ENCODE measurements at regions not wholly inside any gene's neighbourhood (a gene's known extent, or its start where the extent isn't known, plus 50 kb on each side); places are given as distances from the start of the nearest gene placed in this dataset.

DNA sequence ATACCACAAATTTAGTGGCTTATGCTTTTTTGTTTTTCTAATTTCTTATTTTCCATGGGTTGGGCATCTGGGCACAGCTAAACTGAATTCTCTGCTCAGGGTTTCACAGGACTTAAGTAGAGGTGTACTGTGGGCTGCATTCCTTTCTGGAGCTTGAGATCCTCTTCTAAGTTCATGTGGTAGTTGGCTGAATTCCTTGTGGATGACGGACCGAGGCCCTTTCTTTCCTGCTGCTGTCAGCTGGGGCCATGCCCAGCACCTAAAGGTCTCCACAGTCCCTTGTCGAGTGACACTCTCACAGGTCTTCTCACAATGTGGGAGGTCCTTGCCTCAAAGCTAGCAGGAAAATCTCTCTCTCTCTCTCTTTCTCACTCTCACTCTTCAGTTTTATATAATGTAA lies 433.5 kb upstream of the LRATD1 start:
- no peak for TF ChIP-seq GATA2 (IDR thresholded peaks at IDR 0.05; ENCODE audit: low read depth, low read length)
- no peak for TF ChIP-seq GATA3 (IDR thresholded peaks at IDR 0.05; ENCODE audit: low read depth, low read length)

DNA sequence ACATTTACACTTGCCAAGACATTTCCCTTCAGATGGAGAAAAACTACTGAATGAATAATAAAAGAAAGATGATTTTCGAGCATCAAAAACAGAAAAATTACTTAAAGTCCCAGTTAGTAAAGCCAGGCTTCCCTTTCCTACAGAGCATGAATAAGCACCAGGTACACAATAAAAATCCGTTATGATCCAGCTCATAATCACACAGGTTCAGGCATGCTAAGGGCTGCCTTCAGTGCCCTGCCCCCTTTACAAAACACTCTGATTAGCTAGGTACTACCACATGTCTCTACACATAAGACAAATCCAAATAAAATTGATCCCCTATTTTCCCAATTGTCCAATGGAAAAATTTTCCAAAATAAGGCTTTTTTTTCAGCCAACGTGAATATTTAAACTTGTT lies 413.2 kb upstream of the LRATD1 start:
- no peak for TF ChIP-seq GATA3 (IDR thresholded peaks at IDR 0.05; ENCODE audit: low read depth, low read length)
- no peak for TF ChIP-seq GATA2 (IDR thresholded peaks at IDR 0.05; ENCODE audit: low read depth, low read length)

DNA sequence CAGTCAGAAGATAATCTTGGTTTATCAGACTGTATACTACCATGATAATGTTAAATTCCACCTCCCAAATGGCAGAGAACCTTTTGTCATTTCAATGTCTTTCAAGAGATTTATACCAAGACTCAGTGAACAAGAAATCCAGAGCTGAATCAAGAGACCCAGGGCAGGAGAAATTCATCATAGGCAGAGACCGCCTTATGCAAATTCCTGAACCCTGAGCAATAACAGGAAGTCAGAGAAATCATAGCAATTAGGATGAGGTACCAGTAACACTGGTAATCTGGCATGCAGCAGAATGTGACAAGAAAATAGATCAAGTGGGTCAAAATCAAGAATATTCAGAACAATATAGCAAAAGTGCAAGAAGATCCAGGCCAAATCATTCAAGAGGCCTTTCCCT lies 412.4 kb upstream of the LRATD1 start:
- TF ChIP-seq GATA2 (IDR thresholded peaks at IDR 0.05; ENCODE audit: low read depth, low read length) (no peak), GATA3 (IDR thresholded peaks at IDR 0.05; ENCODE audit: low read depth, low read length) (no peak)

DNA sequence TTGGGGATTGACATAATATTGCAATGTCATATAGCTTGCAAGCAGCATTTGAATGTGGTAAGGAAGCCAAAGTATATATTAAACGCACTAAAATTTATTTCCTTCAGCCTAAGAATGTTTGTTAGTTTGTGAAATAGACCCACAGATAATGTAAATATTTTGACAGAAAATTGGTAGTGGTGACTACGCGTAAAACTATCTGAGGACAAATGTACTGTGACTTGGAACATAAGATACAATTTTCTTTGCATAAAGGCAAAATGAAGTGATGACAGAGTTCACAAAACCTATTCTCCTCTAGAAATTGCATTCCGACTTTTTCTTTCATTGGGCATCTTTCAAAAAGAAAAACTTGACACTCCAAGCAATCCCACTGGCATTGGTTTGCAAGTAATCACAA lies 411.1 kb upstream of the LRATD1 start:
- TF ChIP-seq GATA2 (IDR thresholded peaks at IDR 0.05; ENCODE audit: low read depth, low read length) (no peak), GATA3 (IDR thresholded peaks at IDR 0.05; ENCODE audit: low read depth, low read length) (no peak)

DNA sequence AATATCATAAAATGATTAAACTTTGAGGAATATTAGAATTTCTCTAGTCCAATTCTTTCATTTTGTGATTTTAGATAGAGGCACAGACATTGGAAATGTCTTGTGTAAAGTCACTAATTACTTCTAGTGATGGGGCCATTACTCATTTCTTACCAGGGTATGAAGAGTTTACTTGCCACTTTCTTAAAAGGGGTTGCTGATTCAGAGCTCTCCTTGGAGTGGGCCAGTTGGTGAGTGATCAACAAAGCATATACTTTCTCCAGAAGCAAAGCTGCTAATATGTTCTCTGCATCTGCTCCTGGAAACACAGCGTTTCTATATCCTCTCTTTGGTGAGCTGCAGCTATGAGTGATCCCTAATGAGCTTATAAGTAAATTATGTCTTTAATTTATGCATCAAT lies 408.9 kb upstream of the LRATD1 start:
- TF ChIP-seq GATA2 (IDR thresholded peaks at IDR 0.05; ENCODE audit: low read depth, low read length) (no peak), GATA3 (IDR thresholded peaks at IDR 0.05; ENCODE audit: low read depth, low read length) (no peak)

DNA sequence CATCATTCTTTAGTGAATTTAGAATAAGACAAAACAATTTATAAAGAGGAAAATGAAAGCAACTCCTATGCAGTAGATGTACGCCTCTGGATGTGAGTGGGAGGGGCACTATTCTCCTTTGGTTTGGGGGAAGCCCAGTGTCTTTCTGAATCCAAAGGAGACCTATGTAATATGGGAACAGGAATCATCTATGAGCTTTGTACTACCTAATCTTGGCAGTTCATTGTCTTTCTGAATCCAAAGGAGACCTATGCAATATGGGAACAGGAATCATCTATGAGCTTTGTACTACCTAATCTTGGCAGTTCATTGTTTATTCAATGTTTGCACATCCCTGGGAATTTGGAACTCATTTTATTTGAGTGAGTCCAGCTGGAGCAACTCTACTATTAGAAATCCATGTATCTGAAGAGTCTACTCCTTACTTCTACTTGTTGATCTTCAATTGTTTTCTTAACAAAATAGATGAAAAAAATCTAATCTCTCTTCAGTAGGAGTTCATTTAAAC lies 401.1 kb upstream of the LRATD1 start:
- TF ChIP-seq GATA2 (IDR thresholded peaks at IDR 0.05; ENCODE audit: low read depth, low read length) (no peak), GATA3 (IDR thresholded peaks at IDR 0.05; ENCODE audit: low read depth, low read length) (no peak)

DNA sequence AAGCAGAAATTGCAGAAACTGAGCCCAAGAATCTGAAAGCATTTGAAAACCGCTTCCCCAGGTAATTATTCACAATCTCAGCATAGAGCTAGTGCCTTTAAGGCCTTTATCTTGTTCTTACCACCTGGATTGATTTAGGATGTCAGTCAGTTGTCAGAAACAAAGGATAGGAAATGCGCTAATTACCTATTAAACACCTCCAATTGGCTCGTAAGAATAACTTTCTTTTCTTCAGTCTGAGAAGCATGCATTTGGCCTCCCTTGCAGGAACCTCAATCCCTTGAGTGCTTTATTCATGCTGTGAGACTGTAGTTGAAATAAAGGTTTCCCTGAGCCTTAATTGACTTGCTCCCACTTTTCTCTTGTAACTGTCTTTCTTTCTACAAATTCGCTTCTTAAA lies 400.3 kb upstream of the LRATD1 start:
- no peak for TF ChIP-seq GATA3 (IDR thresholded peaks at IDR 0.05; ENCODE audit: low read depth, low read length)
- no peak for TF ChIP-seq GATA2 (IDR thresholded peaks at IDR 0.05; ENCODE audit: low read depth, low read length)

DNA sequence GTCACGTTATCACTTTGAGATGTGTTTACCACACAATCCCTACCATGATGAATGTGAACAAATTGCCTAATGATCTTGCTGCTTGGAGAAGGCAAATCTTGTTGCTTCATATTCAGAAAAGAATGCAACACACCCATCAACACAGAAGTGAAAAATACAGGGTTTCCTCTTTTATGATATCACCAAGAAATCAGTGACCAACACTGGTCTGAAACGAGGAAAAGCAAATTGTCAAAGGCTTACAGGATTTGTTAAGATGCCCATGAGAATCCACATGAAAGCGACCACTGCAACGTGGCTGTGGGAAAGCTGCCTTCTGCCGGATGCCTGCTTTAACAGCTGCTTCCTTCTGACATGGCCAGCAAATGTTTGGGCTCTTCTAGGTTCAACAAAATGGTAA lies 397.6 kb upstream of the LRATD1 start:
- no peak for TF ChIP-seq GATA3 (IDR thresholded peaks at IDR 0.05; ENCODE audit: low read depth, low read length)
- TF ChIP-seq GATA2 (IDR thresholded peaks at IDR 0.05; ENCODE audit: low read depth, low read length), result no peak

DNA sequence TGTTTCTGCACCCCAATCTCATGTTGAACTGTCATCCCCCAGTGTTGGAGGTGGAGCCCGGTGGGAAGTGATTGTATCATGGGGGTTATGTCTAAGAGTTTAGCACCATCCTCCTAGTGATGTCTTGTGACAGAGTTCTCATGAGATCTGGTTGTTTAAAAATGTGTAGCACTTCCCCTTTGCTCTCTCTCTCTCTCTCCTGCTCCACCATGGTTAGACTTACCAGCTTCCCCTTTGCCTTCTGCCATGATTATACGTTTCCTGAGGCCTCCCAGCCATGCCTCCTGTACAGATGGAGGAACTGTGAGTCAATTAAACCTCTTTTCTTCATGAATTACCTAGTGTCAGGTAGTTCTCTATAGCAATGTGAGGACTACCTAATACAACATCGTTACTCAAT lies 396.9 kb upstream of the LRATD1 start:
- TF ChIP-seq GATA2 (IDR thresholded peaks at IDR 0.05; ENCODE audit: low read depth, low read length) (no peak), GATA3 (IDR thresholded peaks at IDR 0.05; ENCODE audit: low read depth, low read length) (no peak)

DNA sequence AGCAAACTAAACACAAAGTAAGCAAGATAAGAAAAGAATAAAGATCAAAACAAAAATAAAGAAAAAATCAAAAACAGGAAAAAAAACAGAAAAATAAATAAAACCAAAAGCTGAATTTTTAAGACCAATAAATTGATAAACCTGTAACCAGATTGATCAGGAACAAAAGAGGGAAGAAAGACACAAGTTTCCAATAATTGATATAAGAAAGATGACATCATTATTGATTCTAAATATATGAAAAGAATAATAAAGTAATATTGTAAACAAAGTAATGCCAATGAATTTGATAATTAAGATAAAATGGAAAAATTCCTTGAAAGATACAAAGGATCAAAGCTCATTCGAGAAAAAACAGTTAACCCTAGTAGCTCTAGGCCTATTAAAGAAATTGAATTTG lies 394.6 kb upstream of the LRATD1 start:
- no peak for TF ChIP-seq GATA3 (IDR thresholded peaks at IDR 0.05; ENCODE audit: low read depth, low read length)
- no peak for TF ChIP-seq GATA2 (IDR thresholded peaks at IDR 0.05; ENCODE audit: low read depth, low read length)

DNA sequence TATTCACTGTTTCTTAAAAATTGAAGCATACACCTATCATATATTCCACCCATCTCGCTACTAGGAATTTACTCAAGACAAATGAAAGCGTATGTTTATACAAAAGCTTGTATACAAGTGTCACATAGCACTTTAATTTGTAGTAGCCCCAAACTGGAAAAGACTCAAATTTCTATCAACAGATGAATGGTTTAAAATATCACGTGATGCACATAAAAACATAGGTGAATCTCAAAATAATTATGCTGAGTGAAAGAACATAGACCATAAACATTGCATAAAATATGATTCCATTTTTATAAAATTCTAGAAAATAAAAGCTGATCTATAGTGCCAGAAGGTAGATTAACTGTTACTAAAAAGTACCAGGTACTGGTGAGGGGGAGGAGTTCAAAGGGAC lies 392.9 kb upstream of the LRATD1 start:
- TF ChIP-seq GATA2 (IDR thresholded peaks at IDR 0.05; ENCODE audit: low read depth, low read length), result no peak
- TF ChIP-seq GATA3 (IDR thresholded peaks at IDR 0.05; ENCODE audit: low read depth, low read length), result no peak

DNA sequence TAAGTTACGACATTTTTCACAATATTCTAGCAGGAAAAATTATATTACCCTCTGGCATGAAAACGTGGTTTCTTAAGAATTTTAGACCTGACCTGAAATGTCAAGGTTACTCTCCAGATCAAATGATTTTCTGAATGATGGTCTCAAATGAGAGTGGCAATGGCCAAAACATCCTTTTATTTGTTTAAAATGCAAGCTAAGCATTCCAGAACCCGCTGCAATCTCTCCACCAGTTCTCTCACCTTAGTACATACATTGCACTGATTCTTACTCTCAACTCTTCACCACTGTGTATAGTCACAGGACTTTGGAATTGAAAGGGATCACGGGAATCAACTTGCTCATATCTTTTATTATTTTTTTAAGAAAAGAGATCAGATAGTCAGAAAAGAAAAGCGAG lies 391.6 kb upstream of the LRATD1 start:
- no peak for TF ChIP-seq GATA2 (IDR thresholded peaks at IDR 0.05; ENCODE audit: low read depth, low read length)

DNA sequence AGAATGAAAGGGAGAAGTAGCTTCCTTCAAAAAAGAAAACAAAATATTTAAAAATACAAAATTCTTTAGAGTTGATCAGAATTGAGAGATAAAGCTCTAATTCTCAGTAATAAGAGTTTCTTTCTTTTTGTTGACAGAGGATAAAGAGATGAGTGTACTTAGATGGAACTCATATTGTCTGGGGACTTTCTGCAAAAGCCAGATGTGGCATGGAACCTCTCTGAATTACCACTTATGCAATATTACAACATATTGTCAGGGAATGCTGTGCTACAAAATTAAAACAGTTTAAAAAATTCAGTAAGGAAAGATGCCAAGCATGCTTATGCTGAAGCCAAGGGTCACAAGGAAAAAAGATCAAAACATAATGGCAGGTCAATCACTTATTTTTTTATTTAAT lies 386.6 kb upstream of the LRATD1 start:
- no peak for TF ChIP-seq GATA3 (IDR thresholded peaks at IDR 0.05; ENCODE audit: low read depth, low read length)
- TF ChIP-seq GATA2 (IDR thresholded peaks at IDR 0.05; ENCODE audit: low read depth, low read length), result no peak

DNA sequence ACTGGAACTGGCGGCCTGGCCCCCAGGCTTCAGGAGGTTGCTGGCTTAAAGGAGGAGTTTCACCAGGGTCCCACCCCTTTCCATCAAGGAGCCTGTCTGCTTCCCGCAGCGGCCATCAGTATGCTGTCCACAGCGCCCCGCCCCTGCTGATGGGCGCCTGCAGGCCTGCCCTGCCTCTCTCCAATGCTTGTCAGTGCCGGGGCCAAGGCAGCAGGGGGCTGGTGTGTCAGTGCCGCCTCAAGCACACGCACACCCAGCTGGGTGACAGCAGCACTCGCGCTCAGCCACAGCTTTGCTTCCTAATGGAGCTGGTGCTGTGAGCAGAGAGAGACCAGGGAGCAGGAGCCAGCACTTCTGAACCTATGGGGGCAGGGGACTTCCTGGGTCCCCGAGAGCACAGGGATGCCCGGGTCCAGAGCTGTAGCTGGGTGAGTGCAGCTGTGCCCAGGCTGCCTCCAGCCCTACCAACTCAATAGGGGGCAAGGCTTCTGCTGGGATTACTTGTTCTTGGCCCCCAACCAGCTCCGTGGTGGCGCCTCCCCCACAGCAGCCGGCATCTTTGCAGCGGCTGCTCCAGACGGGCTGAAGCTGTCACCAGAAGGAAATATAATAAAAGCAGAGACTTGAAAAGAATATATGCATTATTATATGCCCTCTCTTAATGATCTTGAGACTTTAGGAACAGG lies 377.2 kb upstream of the LRATD1 start:
- TF ChIP-seq GATA3 (IDR thresholded peaks at IDR 0.05; ENCODE audit: low read depth, low read length), result no peak
- no peak for TF ChIP-seq GATA2 (IDR thresholded peaks at IDR 0.05; ENCODE audit: low read depth, low read length)

DNA sequence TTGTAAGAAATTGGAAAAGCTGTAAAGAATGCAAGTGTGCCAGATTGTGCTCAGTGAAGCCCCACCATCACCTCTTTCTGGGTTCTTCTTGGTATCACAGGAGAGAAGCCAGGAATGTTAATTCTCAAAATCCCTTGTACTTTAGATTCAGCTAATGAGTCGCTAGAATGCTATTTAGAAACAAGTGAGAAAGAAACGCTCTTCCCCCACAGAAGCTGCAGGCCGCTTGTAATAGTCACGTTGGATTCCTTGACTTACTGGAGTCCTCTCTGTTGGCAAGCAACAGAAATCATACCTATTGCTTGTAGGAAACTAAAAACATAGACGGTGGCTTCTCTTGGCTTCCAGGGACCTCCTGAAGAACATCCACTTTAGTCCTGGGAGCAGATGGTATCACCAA lies 375.6 kb upstream of the LRATD1 start:
- TF ChIP-seq GATA2 (IDR thresholded peaks at IDR 0.05; ENCODE audit: low read depth, low read length), result no peak
- TF ChIP-seq GATA3 (IDR thresholded peaks at IDR 0.05; ENCODE audit: low read depth, low read length), result no peak

Measured in SH-SY5Y (cell line).